A549 (cell line): ENCODE measurements at regions not wholly inside any gene's neighbourhood (a gene's known extent, or its start where the extent isn't known, plus 50 kb on each side); places are given as distances from the start of the nearest gene placed in this dataset.

Experiments
- ATAC-seq, 2 experiments: fragments of 200-7000 bp in 1 of 2; fragments of >200 bp in 1 of 2; cut with Nextera tagmentation in 1 of 2; cut with Tn5 transposase in 1 of 2; 3 replicates each; pipeline versions ENCODE4 v1.8.0 to v1.9.1; 2018 to 2020; ENCODE audit warnings: mild to moderate bottlenecking in 1 of 2, moderate library complexity in 1 of 2
- CTCF ChIA-PET: fragments of 300-600 bp; sonication (Branson Sonifier 250); formaldehyde crosslinking; extraction: SDS; loops from one replicate; lab custom pipeline; 2021; ENCODE audit warnings: antibody characterized with exemption, inconsistent platforms; lab: Yijun Ruan, JAX
- POLR2A ChIA-PET: fragments of 350-600 bp; formaldehyde crosslinking; extraction: SDS; loops from one replicate; lab custom pipeline; 2021; ENCODE audit warnings: antibody characterized with exemption, inconsistent platforms; lab: Yijun Ruan, JAX
- DNase-seq, 2 experiments: peaks; one replicate each; pipeline versions ENCODE4 v3.0.0 to v3.0.0-alpha.2; 2011 to 2016; ENCODE audit warnings: low read depth in 1 of 2, low spot score in 1 of 2
- FAIRE-seq: peaks from 2 replicates; lab custom pipeline; 2011; peaks lifted over from hg19 to GRCh38; lab: Jason Lieb, UNC
- H3K27ac ChIP-seq, 2 experiments: fragments of >200 bp; sonication (Bioruptor Twin); formaldehyde crosslinking; 3 replicates each; pipeline ENCODE4 v1.5.1; 2016 to 2017
- H3K4me1 ChIP-seq: fragments of >200 bp; sonication (Bioruptor Twin); formaldehyde crosslinking; 3 replicates; pipeline ENCODE4 v1.6.1; 2016
- H3K4me2 ChIP-seq: fragments of >200 bp; sonication (Bioruptor Twin); formaldehyde crosslinking; 3 replicates; pipeline ENCODE4 v1.6.1; 2016
- H3K4me3 ChIP-seq: fragments of >200 bp; sonication (Bioruptor Twin); formaldehyde crosslinking; 3 replicates; pipeline ENCODE4 v1.5.1; 2016
- H3K9me3 ChIP-seq: fragments of >200 bp; sonication (Bioruptor Twin); formaldehyde crosslinking; 3 replicates; pipeline ENCODE4 v1.6.1; 2016
- FOSB ChIP-seq: fragments of 250-450 bp; sonication (Bioruptor Pico); IDR thresholded peaks from 2 replicates; pipeline ENCODE4 v1.5.0; 2020; ENCODE audit warnings: mild to moderate bottlenecking, moderate library complexity
- HMGXB4 ChIP-seq: fragments of 250-450 bp; sonication (Bioruptor Pico); IDR thresholded peaks from 2 replicates; pipeline ENCODE4 v1.5.0; 2021; ENCODE audit warnings: mild to moderate bottlenecking, moderate library complexity, borderline replicate concordance
- HOXA7 ChIP-seq: fragments of 250-450 bp; sonication (Bioruptor Pico); IDR thresholded peaks from 2 replicates; pipeline ENCODE4 v1.5.0; 2020; ENCODE audit warnings: mild to moderate bottlenecking, moderate library complexity
- KDM1A ChIP-seq: fragments of 200-600 bp; sonication (generic); IDR thresholded peaks from 2 replicates; pipeline ENCODE4 v1.6.1; 2016; ENCODE audit warnings: low read depth, mild to moderate bottlenecking
- MAFK ChIP-seq: fragments of 450-650 bp; IDR thresholded peaks from 2 replicates; pipeline ENCODE4 v1.6.1; 2014; ENCODE audit not compliant: partially characterized antibody
- NR3C1 ChIP-seq: fragments of >200 bp; sonication (Bioruptor Twin); formaldehyde crosslinking; IDR thresholded peaks from 3 replicates; pipeline ENCODE4 v1.6.1; 2017
- PHF8 ChIP-seq: fragments of 200-600 bp; sonication (generic); IDR thresholded peaks from 2 replicates; pipeline ENCODE4 v1.6.1; 2016; ENCODE audit warnings: low read depth, mild to moderate bottlenecking, antibody characterized with exemption, moderate library complexity, borderline replicate concordance
- POLR2AphosphoS2 ChIP-seq: conservative IDR thresholded peaks from 2 replicates; pipeline ENCODE4 v1.6.1; 2012; ENCODE audit warnings: low read length, improper control_type of control experiment, inconsistent platforms
- RAD21 ChIP-seq, 2 experiments: fragments of >200 bp in 1 of 2; sonication (Bioruptor Twin) in 1 of 2; formaldehyde crosslinking in 1 of 2; IDR thresholded peaks in 1 of 2; conservative IDR thresholded peaks in 1 of 2; 2 replicates in 1 of 2; 3 replicates in 1 of 2; pipeline ENCODE4 v1.6.1; 2012 to 2018; ENCODE audit warnings: inconsistent platforms in 1 of 2
- REST ChIP-seq: fragments of 200-600 bp; sonication (generic); IDR thresholded peaks from 2 replicates; pipeline ENCODE4 v1.6.1; 2016; ENCODE audit warnings: antibody characterized with exemption, mild to moderate bottlenecking, moderate library complexity
- RNF2 ChIP-seq: fragments of 200-600 bp; sonication (generic); IDR thresholded peaks from 2 replicates; pipeline ENCODE4 v1.6.1; 2016; ENCODE audit warnings: low read depth, mild to moderate bottlenecking, antibody characterized with exemption, moderate library complexity, borderline replicate concordance
- SMC3 ChIP-seq: fragments of >200 bp; sonication (Bioruptor Twin); formaldehyde crosslinking; IDR thresholded peaks from 3 replicates; pipeline ENCODE4 v1.6.1; 2018; ENCODE audit warnings: inconsistent platforms
- TFCP2L1 ChIP-seq: fragments of 250-450 bp; sonication (Bioruptor Pico); IDR thresholded peaks from 2 replicates; pipeline ENCODE4 v1.5.0; 2021; ENCODE audit warnings: mild to moderate bottlenecking
- TP53 ChIP-seq: fragments of 250-450 bp; sonication (Bioruptor Pico); IDR thresholded peaks from 2 replicates; pipeline ENCODE4 v1.5.0; 2021; ENCODE audit warnings: mild to moderate bottlenecking, moderate library complexity
- ZC3H11A ChIP-seq: fragments of 450-650 bp; IDR thresholded peaks from 2 replicates; pipeline ENCODE4 v1.6.1; 2014; ENCODE audit warnings: antibody characterized with exemption, mild to moderate bottlenecking
- ZFP36 ChIP-seq: fragments of 450-650 bp; IDR thresholded peaks from 2 replicates; pipeline ENCODE4 v1.6.1; 2014; ENCODE audit warnings: borderline replicate concordance; ENCODE audit not compliant: partially characterized antibody
- WGBS: methylation state at CpG from one replicate; pipeline ENCODE4 v1.1.6; 2017; ENCODE audit errors: missing lambda C conversion rate; 5-methylcytosine and 5-hydroxymethylcytosine counted together
- TF ChIP-seq, protein P1 (sequence below): fragments of 450-650 bp; IDR thresholded peaks from 2 replicates; pipeline ENCODE4 v1.6.1; 2014; ENCODE audit warnings: antibody characterized with exemption

DNA sequence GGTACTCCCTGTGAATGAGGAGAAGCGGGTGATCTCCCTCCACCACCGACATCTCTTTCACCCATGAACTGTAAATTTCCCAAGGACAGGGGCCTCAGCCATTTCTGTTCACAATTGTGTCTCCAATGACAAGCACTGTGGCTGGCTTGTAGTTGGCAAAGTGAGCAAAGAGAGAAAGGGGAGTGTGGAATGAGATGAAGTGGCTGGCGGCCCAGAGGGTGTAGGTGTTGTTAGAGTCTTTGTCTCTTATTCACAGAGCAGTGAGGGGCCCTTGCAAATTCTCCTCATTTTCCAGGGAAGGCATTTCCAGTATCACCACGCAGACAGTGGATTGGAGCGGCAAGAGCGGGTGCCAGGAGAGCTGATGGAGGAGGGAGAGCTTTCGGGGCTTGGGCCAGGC is 411.7 kb upstream of the EEF2KMT start:
- FAIRE-seq: no peak

GRCh38 chr16:5508371-5508770 is 410.8 kb upstream of the EEF2KMT start:
- no peak for ATAC-seq
- H3K27ac ChIP-seq: no peak overlapping the region
- TF ChIP-seq POLR2AphosphoS2: no peak
- TF ChIP-seq, all 56 proteins: peak for 0
- H3K4me1 ChIP-seq: no peaks in the 10 kb centered on the region
- H3K4me2 ChIP-seq: no peak overlapping the region
- FAIRE-seq (no peak), DNase-seq (no peak)
- WGBS: 5% methylated on average over 6 of the region's 6 CpGs
- H3K4me3 ChIP-seq: no peak overlapping the region
- CTCF ChIA-PET: interaction anchor here (0.8 to 1.3 kb wide), 3 partner anchors 9 to 126 kb away, joined by 3 to 5 read pairs (median 3); no protein-coding TSS in a partner anchor
- POLR2A ChIA-PET: no interaction called here
- no peaks in the 10 kb centered on the region for H3K9me3 ChIP-seq

More for the DNA sequence above, 411.7 kb upstream of the EEF2KMT start:
- no peak overlapping the region for H3K4me3 ChIP-seq
- ATAC-seq: no peak
- DNase-seq: no peak
- WGBS: 47% methylated on average over 7 of the region's 7 CpGs
- no peak overlapping the region for H3K27ac ChIP-seq
- CTCF ChIA-PET: interaction anchor here (1.3 kb wide), 1 partner anchor 13 kb away, joined by 5 read pairs; no protein-coding TSS in a partner anchor
- POLR2A ChIA-PET: no interaction called here
- no peak overlapping the region for H3K4me2 ChIP-seq
- no peaks in the 10 kb centered on the region for H3K4me1 ChIP-seq
- TF ChIP-seq SMC3 (no peak), PHF8 (no peak)
- TF ChIP-seq, all 56 proteins: peak for 0
- no peaks in the 10 kb centered on the region for H3K9me3 ChIP-seq

DNA sequence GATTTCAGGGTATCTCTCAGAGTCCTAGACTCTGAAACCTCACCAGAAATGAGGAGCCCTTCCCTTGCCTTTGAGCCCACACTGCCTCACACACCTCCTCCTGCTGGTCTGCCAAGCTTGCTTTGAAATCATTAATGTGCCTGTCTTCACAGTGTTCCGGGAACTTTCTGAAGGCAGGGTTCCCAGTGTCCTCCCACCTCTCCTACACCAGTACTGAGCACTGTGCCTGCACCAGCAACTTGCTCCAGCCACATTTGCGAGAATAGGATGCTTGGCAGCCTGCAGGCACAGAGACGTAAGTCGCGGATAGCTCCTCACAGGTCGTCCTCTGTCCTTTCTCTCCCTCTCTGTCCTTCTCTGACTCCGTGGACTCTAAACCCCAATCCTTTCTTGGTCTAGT is 408.4 kb upstream of the EEF2KMT start:
- H3K4me2 ChIP-seq: no peak overlapping the region
- H3K9me3 ChIP-seq: no peaks in the 10 kb centered on the region
- H3K4me1 ChIP-seq: no peaks in the 10 kb centered on the region
- H3K4me3 ChIP-seq: no peak overlapping the region
- CTCF ChIA-PET: interaction anchor here (0.8 to 1.3 kb wide), 2 partner anchors 10 to 16 kb away, joined by 3 to 4 read pairs; no protein-coding TSS in a partner anchor
- 41% methylated on average over 7 of the region's 7 CpGs for WGBS
- TF ChIP-seq MAFK: no peak
- TF ChIP-seq HOXA7 (CRISPR knock-in tag): no peak
- no peak for TF ChIP-seq TFCP2L1 (CRISPR knock-in tag)
- no peak for TF ChIP-seq ZC3H11A
- TF ChIP-seq, protein P1, sequence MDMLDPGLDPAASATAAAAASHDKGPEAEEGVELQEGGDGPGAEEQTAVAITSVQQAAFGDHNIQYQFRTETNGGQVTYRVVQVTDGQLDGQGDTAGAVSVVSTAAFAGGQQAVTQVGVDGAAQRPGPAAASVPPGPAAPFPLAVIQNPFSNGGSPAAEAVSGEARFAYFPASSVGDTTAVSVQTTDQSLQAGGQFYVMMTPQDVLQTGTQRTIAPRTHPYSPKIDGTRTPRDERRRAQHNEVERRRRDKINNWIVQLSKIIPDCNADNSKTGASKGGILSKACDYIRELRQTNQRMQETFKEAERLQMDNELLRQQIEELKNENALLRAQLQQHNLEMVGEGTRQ: no peak
- no peak for TF ChIP-seq FOSB (CRISPR knock-in tag)
- no peak for TF ChIP-seq KDM1A
- no peak for TF ChIP-seq NR3C1
- no peak for TF ChIP-seq REST
- TF ChIP-seq ZFP36: no peak
- no peak for TF ChIP-seq RAD21 (conservative IDR thresholded peaks at IDR 0.05 in 1 of 2, IDR thresholded peaks at IDR 0.05 in 1 of 2)
- no peak for TF ChIP-seq TP53 (CRISPR knock-in tag)
- TF ChIP-seq RNF2: no peak
- no peak for TF ChIP-seq HMGXB4 (CRISPR knock-in tag)
- no peak for ATAC-seq
- DNase-seq: no peak
- POLR2A ChIA-PET: no interaction called here
- FAIRE-seq: no peak
- H3K27ac ChIP-seq: no peak overlapping the region
